Keratinocyte (primary cell): ENCODE measurements at regions not wholly inside any gene's neighbourhood (a gene's known extent, or its start where the extent isn't known, plus 50 kb on each side); places are given as distances from the start of the nearest gene placed in this dataset.

Experiments used
- DNase-seq: peaks from one replicate; pipeline ENCODE4 v3.0.0-alpha.2; 2011; ENCODE audit warnings: low read depth, missing footprints, low spot score
- FAIRE-seq: peaks from 2 replicates; lab custom pipeline; 2011; peaks lifted over from hg19 to GRCh38; lab: Jason Lieb, UNC
- H2AFZ ChIP-seq: 2 replicates; pipeline ENCODE4 v1.6.0; 2012; ENCODE audit warnings: low read length, control low read depth, inconsistent platforms; ENCODE audit not compliant: control insufficient read depth
- H3K27ac ChIP-seq: 2 replicates; pipeline ENCODE4 v1.5.1; 2011; ENCODE audit warnings: low read length; ENCODE audit not compliant: control insufficient read depth, insufficient read depth
- H3K27me3 ChIP-seq: 3 replicates; pipeline ENCODE4 v1.6.0; 2011; ENCODE audit warnings: low read length; ENCODE audit not compliant: control insufficient read depth, insufficient read depth; ENCODE audit errors: extremely low read depth
- H3K36me3 ChIP-seq, 2 experiments: 2 replicates in 1 of 2; 3 replicates in 1 of 2; pipeline ENCODE4 v1.5.1; 2011; ENCODE audit warnings: low read length in 2 of 2, mild to moderate bottlenecking in 1 of 2; ENCODE audit not compliant: control insufficient read depth in 2 of 2, insufficient read depth in 2 of 2; ENCODE audit errors: extremely low read depth in 1 of 2
- H3K4me1 ChIP-seq: 3 replicates; pipeline ENCODE4 v1.5.1; 2011; ENCODE audit warnings: low read length; ENCODE audit not compliant: control insufficient read depth, insufficient read depth; ENCODE audit errors: extremely low read depth
- H3K4me2 ChIP-seq: 3 replicates; pipeline ENCODE4 v1.6.0; 2011; ENCODE audit warnings: low read depth, low read length; ENCODE audit not compliant: control insufficient read depth, insufficient read depth; ENCODE audit errors: extremely low read depth
- H3K4me3 ChIP-seq, 3 experiments: fragments of 200-600 bp in 1 of 3; sonication (generic) in 1 of 3; 2 replicates in 2 of 3; 3 replicates in 1 of 3; pipeline ENCODE4 v1.5.1; 2011 to 2016; ENCODE audit warnings: low read length in 3 of 3, mild to moderate bottlenecking in 3 of 3, control low read depth in 2 of 3, inconsistent platforms in 1 of 3, low read depth in 1 of 3, mixed read lengths in 1 of 3, mixed run types in 1 of 3, moderate library complexity in 1 of 3; ENCODE audit not compliant: control insufficient read depth in 2 of 3, insufficient read depth in 2 of 3; ENCODE audit errors: extremely low read depth in 1 of 3
- H3K79me2 ChIP-seq: 2 replicates; pipeline ENCODE4 v1.6.0; 2012; ENCODE audit warnings: low read length; ENCODE audit not compliant: control insufficient read depth, insufficient read depth
- H3K9ac ChIP-seq: 3 replicates; pipeline ENCODE4 v1.6.0; 2011; ENCODE audit warnings: low read length; ENCODE audit not compliant: control insufficient read depth, insufficient read depth; ENCODE audit errors: extremely low read depth
- H3K9me1 ChIP-seq: 3 replicates; pipeline ENCODE4 v1.6.0; 2011; ENCODE audit warnings: low read length; ENCODE audit not compliant: control insufficient read depth, insufficient read depth; ENCODE audit errors: extremely low read depth
- H3K9me3 ChIP-seq: 2 replicates; pipeline ENCODE4 v1.5.1; 2012; ENCODE audit warnings: low read depth, low read length; ENCODE audit not compliant: control insufficient read depth
- H4K20me1 ChIP-seq: 3 replicates; pipeline ENCODE4 v1.6.0; 2011; ENCODE audit warnings: low read length; ENCODE audit not compliant: control insufficient read depth, insufficient read depth; ENCODE audit errors: extremely low read depth
- CTCF ChIP-seq, 3 experiments: IDR thresholded peaks in 1 of 3; conservative IDR thresholded peaks in 1 of 3; optimal IDR thresholded peaks in 1 of 3; 2 replicates in 2 of 3; 3 replicates in 1 of 3; pipeline versions ENCODE3 to v1.5.1; 2011; ENCODE audit warnings: low read length in 3 of 3, mild to moderate bottlenecking in 3 of 3, moderate library complexity in 2 of 3, control low read depth in 1 of 3, inconsistent platforms in 1 of 3; ENCODE audit not compliant: insufficient read depth in 2 of 3; ENCODE audit errors: extremely low read depth in 1 of 3
- EZH2 ChIP-seq: IDR thresholded peaks from one replicate; pipeline ENCODE4 v1.6.1; 2012; ENCODE audit warnings: inconsistent platforms, mild to moderate bottlenecking, low read length, moderate library complexity
- dilution Hi-C: fragments of 300-500 bp; cut with MboI; formaldehyde crosslinking; loops from one replicate; pipeline ENCODE4 v1.7.0; 2020; ENCODE audit warnings: low sequenced_read_pairs; ENCODE audit not compliant: extremely low pct_ligation_motif_present

GRCh38 chr2:188129677-188130076, 162.0 kb upstream of the GULP1 start:
- dilution Hi-C loops: no loop called here
- DNase-seq (no peak), FAIRE-seq (peak; percentile 5)
- TF ChIP-seq CTCF (optimal IDR thresholded peaks at IDR 0.05 in 1 of 3, IDR thresholded peaks at IDR 0.05 in 1 of 3, conservative IDR thresholded peaks at IDR 0.05 in 1 of 3; ENCODE audit: extremely low read depth in 1 of 3, insufficient read depth in 2 of 3, low read length in 3 of 3) (no peak), EZH2 (no peak)
- Histone ChIP-seq H4K20me1 (no peaks in the 10 kb centered on the region), H3K27me3 (no peaks in the 10 kb centered on the region), H3K9me1 (no peaks in the 10 kb centered on the region), H3K36me3 (no peaks in the 10 kb centered on the region), H3K4me3 (no peak overlapping the region), H3K9me3 (no peaks in the 10 kb centered on the region), H3K4me2 (no peak overlapping the region), H2AFZ (no peak overlapping the region), H3K27ac (no peak overlapping the region), H3K9ac (no peak overlapping the region), H3K4me1 (no peaks in the 10 kb centered on the region), H3K79me2 (no peaks in the 10 kb centered on the region)

DNA sequence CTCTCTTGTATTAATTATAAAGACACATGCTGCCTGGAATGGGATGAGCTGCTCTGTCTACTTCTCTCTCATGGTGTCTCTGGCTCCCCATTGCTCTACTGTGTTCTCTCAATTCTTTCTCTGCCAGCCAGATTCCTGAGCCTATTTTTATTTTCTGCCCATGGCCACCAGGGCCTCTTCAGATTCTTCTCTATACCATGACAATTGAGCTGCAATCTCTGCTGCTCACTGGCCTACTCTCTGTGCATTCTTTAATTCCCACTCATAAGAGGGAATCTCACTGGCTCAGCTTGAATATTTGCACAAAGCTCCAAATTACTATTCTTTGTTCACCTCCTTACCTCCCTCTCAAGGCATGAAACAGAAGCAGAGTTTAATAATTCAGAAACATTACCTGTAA, 161.4 kb upstream of the GULP1 start:
- Histone ChIP-seq H3K36me3 (no peaks in the 10 kb centered on the region), H3K27ac (no peak overlapping the region), H3K27me3 (no peaks in the 10 kb centered on the region), H4K20me1 (no peaks in the 10 kb centered on the region), H3K79me2 (no peaks in the 10 kb centered on the region), H3K9ac (no peak overlapping the region), H3K4me1 (no peaks in the 10 kb centered on the region), H3K9me3 (no peaks in the 10 kb centered on the region), H2AFZ (no peak overlapping the region), H3K4me3 (no peak overlapping the region), H3K4me2 (no peak overlapping the region), H3K9me1 (no peaks in the 10 kb centered on the region)
- no peak for FAIRE-seq
- TF ChIP-seq EZH2 (no peak), CTCF (optimal IDR thresholded peaks at IDR 0.05 in 1 of 3, IDR thresholded peaks at IDR 0.05 in 1 of 3, conservative IDR thresholded peaks at IDR 0.05 in 1 of 3; ENCODE audit: extremely low read depth in 1 of 3, insufficient read depth in 2 of 3, low read length in 3 of 3) (no peak)
- DNase-seq: no peak
- dilution Hi-C loops: no loop called here
